Panc1 (cell line): ENCODE measurements at regions not wholly inside any gene's neighbourhood (a gene's known extent, or its start where the extent isn't known, plus 50 kb on each side); places are given as distances from the start of the nearest gene placed in this dataset.

ENCODE experiments used
- ATAC-seq: fragments of 200-7000 bp; cut with Tn5 transposase; 2 replicates; pipeline ENCODE4 v1.9.1; 2020; ENCODE audit warnings: mild to moderate bottlenecking, moderate library complexity
- BruUV-seq: library from RNA; stranded (reverse); fragments of 400-500 nt; replicated peaks from 2 replicates; lab custom pipeline; 2021; lab: Mats Ljungman, UMichigan
- CTCF ChIA-PET: fragments of 300-600 bp; sonication (Branson Sonifier 250); formaldehyde crosslinking; loops from one replicate; lab custom pipeline; 2022; ENCODE audit warnings: antibody characterized with exemption; lab: Charles Lee
- POLR2A ChIA-PET: fragments of 300-600 bp; sonication (Branson Sonifier 250); formaldehyde crosslinking; loops from one replicate; lab custom pipeline; 2022; ENCODE audit warnings: antibody characterized with exemption; lab: Charles Lee
- DNase-seq: peaks from one replicate; pipeline ENCODE4 v3.0.0-alpha.2; 2010; ENCODE audit warnings: low read depth, low spot score
- H3K27ac ChIP-seq: 2 replicates; pipeline ENCODE4 v1.5.1; 2011; ENCODE audit warnings: mild to moderate bottlenecking, low read length, inconsistent platforms
- H3K27me3 ChIP-seq: fragments of 200-500 bp; sonication (Bioruptor generic); 2 replicates; pipeline ENCODE4 v1.6.0; 2014; ENCODE audit warnings: low read length, inconsistent platforms; ENCODE audit not compliant: control insufficient read depth, insufficient read depth
- H3K36me3 ChIP-seq: fragments of 200-500 bp; sonication (Bioruptor generic); 2 replicates; pipeline ENCODE4 v1.5.1; 2014; ENCODE audit warnings: inconsistent platforms, mild to moderate bottlenecking, low read length, moderate library complexity; ENCODE audit not compliant: control insufficient read depth, insufficient read depth
- H3K4me1 ChIP-seq: 2 replicates; pipeline ENCODE4 v1.5.1; 2011; ENCODE audit warnings: inconsistent platforms, mild to moderate bottlenecking, low read length, moderate library complexity; ENCODE audit not compliant: control insufficient read depth, insufficient read depth
- H3K4me3 ChIP-seq, 2 experiments: 2 replicates each; pipeline ENCODE4 v1.5.1; 2011 to 2012; ENCODE audit warnings: low read depth in 2 of 2, low read length in 2 of 2, mild to moderate bottlenecking in 2 of 2, inconsistent platforms in 1 of 2, moderate library complexity in 1 of 2
- H3K9me3 ChIP-seq: fragments of 200-500 bp; sonication (Bioruptor generic); 2 replicates; pipeline ENCODE4 v1.5.1; 2014; ENCODE audit warnings: low read depth, mild to moderate bottlenecking, inconsistent platforms, low read length, moderate library complexity; ENCODE audit not compliant: control insufficient read depth, insufficient read depth
- CTCF ChIP-seq: fragments of 450-650 bp; IDR thresholded peaks from 2 replicates; pipeline ENCODE4 v1.5.1; 2017; ENCODE audit warnings: mild to moderate bottlenecking
- POLR2AphosphoS5 ChIP-seq: IDR thresholded peaks from 2 replicates; pipeline ENCODE4 v1.6.1; 2012; ENCODE audit warnings: mild to moderate bottlenecking, low read depth, low read length, moderate library complexity
- REST ChIP-seq, 2 experiments: IDR thresholded peaks; 2 replicates each; pipeline ENCODE4 v1.6.1; 2011 to 2012; ENCODE audit warnings: low read depth in 2 of 2, control low read depth in 1 of 2, low read length in 1 of 2, mild to moderate bottlenecking in 1 of 2, moderate library complexity in 1 of 2; ENCODE audit not compliant: insufficient read depth in 1 of 2
- SIN3A ChIP-seq: IDR thresholded peaks from 2 replicates; pipeline ENCODE4 v1.6.1; 2012; ENCODE audit warnings: low read depth, mild to moderate bottlenecking, low read length, moderate library complexity, borderline replicate concordance; ENCODE audit not compliant: insufficient read depth
- TCF7L2 ChIP-seq: IDR thresholded peaks from 2 replicates; pipeline ENCODE4 v1.6.1; 2011; ENCODE audit warnings: mild to moderate bottlenecking, low read depth, low read length, inconsistent platforms
- in situ Hi-C: cut with HindIII; loops from 2 replicates; pipeline ENCODE4 v1.10.0; 2016; ENCODE audit warnings: low sequenced_read_pairs, low pct_unique_long_range_greater_than_20kb
- intact Hi-C: fragments of 100-400 bp; cut with micrococcal nuclease; formaldehyde crosslinking; loops from one replicate; pipeline ENCODE4 v1.10.0; 2022; ENCODE audit not compliant: unreplicated experiment

GRCh38 chr10:111548084-111548726, 471.4 kb downstream of the ADRA2A start:
- ChIA-PET CTCF (no interaction called here), POLR2A (no interaction called here)
- no peaks in the 10 kb centered on the region for H3K9me3 ChIP-seq
- H3K27me3 ChIP-seq = no peaks in the 10 kb centered on the region
- DNase-seq = no peak
- H3K4me3 ChIP-seq = no peak overlapping the region
- H3K36me3 ChIP-seq = no peaks in the 10 kb centered on the region
- no peak overlapping the region for H3K27ac ChIP-seq
- in situ Hi-C loops = no loop called here
- BruUV-seq = no TSS peak
- H3K4me1 ChIP-seq = no peaks in the 10 kb centered on the region
- ATAC-seq = no peak
- TF ChIP-seq SIN3A (no peak), CTCF (no peak), REST (IDR thresholded peaks at IDR 0.05; ENCODE audit: insufficient read depth in 1 of 2, low read depth in 2 of 2, low read length in 1 of 2) (no peak), TCF7L2 (no peak), POLR2AphosphoS5 (no peak)
- intact Hi-C loops = no loop called here

- no TSS peak for BruUV-seq
- CTCF ChIA-PET = no interaction called here
- no peak for DNase-seq
- no peak overlapping the region for H3K27ac ChIP-seq
- no peaks in the 10 kb centered on the region for H3K9me3 ChIP-seq
- no peaks in the 10 kb centered on the region for H3K27me3 ChIP-seq
- ATAC-seq = no peak
- H3K4me1 ChIP-seq = no peaks in the 10 kb centered on the region
- no peak overlapping the region for H3K4me3 ChIP-seq
- in situ Hi-C loops = no loop called here
- H3K36me3 ChIP-seq = no peaks in the 10 kb centered on the region
- intact Hi-C loops = no loop called here
- POLR2A ChIA-PET = no interaction called here
- TF ChIP-seq SIN3A = no peak
- TF ChIP-seq CTCF = no peak
- TF ChIP-seq POLR2AphosphoS5 = no peak
- TF ChIP-seq TCF7L2 = no peak
- no peak for TF ChIP-seq REST (IDR thresholded peaks at IDR 0.05; ENCODE audit: insufficient read depth in 1 of 2, low read depth in 2 of 2, low read length in 1 of 2)
These were observed 474.2 kb downstream of the ADRA2A start for GRCh38 chr10:111551001-111551400.
